Stimulated activated naive B cell treated with anti-CD40 and anti-IgM and Interleukin-4, amounts not matched to agents 10 μg/mL and 1 μg/mL and 100 μg/mL, for 72 hours (primary cell): ENCODE measurements at regions not wholly inside any gene's neighbourhood (a gene's known extent, or its start where the extent isn't known, plus 50 kb on each side); places are given as distances from the start of the nearest gene placed in this dataset.

Experiments
- ATAC-seq, 2 donors: fragments of 150-1000 bp; cut with Tn5 transposase; replicated peaks; 2 replicates each; pipeline ENCODE4 v1.10.0; 2021; ENCODE audit warnings: moderate library complexity in 1 of 2
- DNase-seq: peaks from one replicate; pipeline ENCODE4 v3.0.0; 2021
- H3K27ac Mint-ChIP-seq: one replicate; pipeline ENCODE4 v1.8.0; 2022; ENCODE audit warnings: mild to moderate bottlenecking, mixed read lengths
- H3K27me3 Mint-ChIP-seq, 2 donors: one replicate each; pipeline ENCODE4 v1.8.0; 2022; ENCODE audit warnings: mixed read lengths in 2 of 2
- H3K36me3 Mint-ChIP-seq, 2 donors: one replicate each; pipeline ENCODE4 v1.8.0; 2022; ENCODE audit warnings: mixed read lengths in 2 of 2, mild to moderate bottlenecking in 1 of 2
- H3K4me1 Mint-ChIP-seq, 2 donors: one replicate each; pipeline ENCODE4 v1.8.0; 2022; ENCODE audit warnings: mixed read lengths in 2 of 2, mild to moderate bottlenecking in 1 of 2
- H3K4me3 Mint-ChIP-seq, 2 donors: one replicate each; pipeline ENCODE4 v1.8.0; 2022; ENCODE audit warnings: mild to moderate bottlenecking in 2 of 2, mixed read lengths in 2 of 2, moderate library complexity in 1 of 2
- H3K9me3 Mint-ChIP-seq, 2 donors: one replicate each; pipeline ENCODE4 v1.8.0; 2022; ENCODE audit warnings: mixed read lengths in 2 of 2, mild to moderate bottlenecking in 1 of 2

DNA sequence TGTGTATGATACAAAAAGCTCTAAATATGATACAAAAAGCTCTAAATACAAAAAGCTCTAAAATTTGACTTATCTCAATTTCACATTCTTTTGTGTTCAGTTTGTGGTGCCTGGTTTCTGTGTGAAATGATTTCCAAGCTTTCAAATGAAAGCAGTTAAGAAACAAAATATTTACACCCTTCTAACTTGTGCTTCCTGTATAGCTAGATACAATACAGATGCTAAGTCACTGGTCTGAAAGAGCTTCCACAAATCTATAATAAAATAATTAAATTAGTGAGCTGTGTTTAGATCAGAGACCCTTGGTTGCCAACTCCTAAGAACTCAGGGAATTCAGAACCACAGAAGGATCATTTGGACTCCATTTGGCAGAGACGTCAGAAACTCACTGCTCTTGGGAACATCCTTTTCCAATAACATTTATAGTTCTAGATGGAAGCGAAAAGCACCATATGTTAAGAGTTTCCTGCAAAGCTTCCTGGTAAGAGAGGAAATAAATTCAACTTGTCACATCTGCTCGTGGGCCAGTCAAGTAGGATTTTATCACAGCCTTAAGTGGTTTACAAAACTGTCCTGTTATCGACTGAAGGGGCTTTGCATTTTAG is 1079.1 kb downstream of the ADGRL2 start:
- Mint-ChIP-seq H3K27me3 (no peaks in the 10 kb centered on the region), H3K4me3 (no peak overlapping the region), H3K36me3 (no peaks in the 10 kb centered on the region), H3K4me1 (no peaks in the 10 kb centered on the region), H3K9me3 (peaks cover 0 to under 1% of the 10 kb centered on the region in 2 donors), H3K27ac (no peak overlapping the region)
- DNase-seq (no peak), ATAC-seq (no peak)

DNA sequence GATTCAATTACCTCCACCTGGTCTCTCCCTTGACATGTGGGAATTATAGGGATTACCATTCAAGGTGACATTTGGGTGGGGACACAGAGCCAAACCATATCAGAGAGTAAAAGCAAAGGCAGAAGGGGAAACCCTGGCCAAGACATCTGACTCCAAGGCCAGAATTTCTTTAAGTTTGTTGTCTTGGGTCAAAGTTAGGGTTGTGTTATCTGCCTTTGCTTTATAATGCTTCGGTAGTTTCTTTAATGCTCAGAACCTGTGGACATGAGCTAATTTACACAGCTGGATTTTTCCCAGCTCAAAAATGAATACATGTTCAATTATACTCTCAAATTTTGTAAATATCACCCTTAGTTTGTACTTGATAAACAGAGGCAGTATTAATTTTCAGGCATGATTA is 1074.4 kb downstream of the ADGRL2 start:
- H3K27me3 Mint-ChIP-seq: no peaks in the 10 kb centered on the region
- no peak overlapping the region for H3K27ac Mint-ChIP-seq
- no peaks in the 10 kb centered on the region for H3K36me3 Mint-ChIP-seq
- H3K4me3 Mint-ChIP-seq: no peak overlapping the region
- ATAC-seq (no peak), DNase-seq (no peak)
- no peaks in the 10 kb centered on the region for H3K4me1 Mint-ChIP-seq
- peaks cover 0 to 2% of the 10 kb centered on the region in 2 donors for H3K9me3 Mint-ChIP-seq

DNA sequence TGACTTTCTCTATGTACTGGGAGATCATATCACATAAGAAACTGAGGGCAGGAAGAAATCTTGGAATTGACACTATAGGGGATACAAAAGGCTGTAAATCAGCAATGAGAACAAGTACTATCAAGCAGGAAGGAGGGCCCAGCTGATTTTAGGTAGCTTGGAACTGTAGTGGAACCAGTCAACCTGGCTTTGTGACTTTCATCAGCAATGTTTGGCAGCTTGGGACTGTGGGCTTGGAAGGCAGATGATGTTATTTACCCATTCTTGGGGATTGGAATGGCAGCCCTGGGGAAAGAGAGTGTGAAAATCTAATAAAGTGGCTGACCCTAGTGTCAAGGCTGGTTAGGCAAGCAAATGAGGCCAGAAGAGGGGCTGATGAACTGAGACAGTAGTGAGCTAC is 1073.3 kb downstream of the ADGRL2 start:
- no peaks in the 10 kb centered on the region for H3K4me1 Mint-ChIP-seq
- ATAC-seq (no peak), DNase-seq (no peak)
- no peak overlapping the region for H3K27ac Mint-ChIP-seq
- H3K36me3 Mint-ChIP-seq: no peaks in the 10 kb centered on the region
- no peaks in the 10 kb centered on the region for H3K27me3 Mint-ChIP-seq
- H3K4me3 Mint-ChIP-seq: no peak overlapping the region
- peaks cover 0 to 2% of the 10 kb centered on the region in 2 donors for H3K9me3 Mint-ChIP-seq

DNA sequence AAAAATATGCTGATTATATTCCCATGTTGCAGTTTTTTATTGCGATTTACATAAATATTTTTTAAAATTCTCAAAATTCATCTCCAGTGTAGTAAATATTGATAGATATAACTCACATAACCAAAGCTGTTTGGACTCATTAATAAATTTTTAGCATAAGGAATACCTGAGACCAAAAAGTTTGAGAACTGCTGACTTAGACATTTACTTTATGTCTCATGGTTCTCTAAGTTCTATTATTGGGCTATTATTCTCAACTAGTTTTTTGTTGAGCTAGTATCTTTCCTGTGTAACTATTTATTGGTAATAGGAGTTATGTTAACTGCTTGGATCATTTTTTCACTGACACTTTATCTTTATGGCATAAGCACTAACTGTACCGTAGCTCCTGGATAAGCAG is 1069.6 kb downstream of the ADGRL2 start:
- ATAC-seq (no peak), DNase-seq (no peak)
- H3K9me3 Mint-ChIP-seq: peaks cover 0 to 2% of the 10 kb centered on the region in 2 donors
- H3K4me1 Mint-ChIP-seq: no peaks in the 10 kb centered on the region
- no peak overlapping the region for H3K4me3 Mint-ChIP-seq
- no peaks in the 10 kb centered on the region for H3K27me3 Mint-ChIP-seq
- H3K27ac Mint-ChIP-seq: no peak overlapping the region
- H3K36me3 Mint-ChIP-seq: no peaks in the 10 kb centered on the region

DNA sequence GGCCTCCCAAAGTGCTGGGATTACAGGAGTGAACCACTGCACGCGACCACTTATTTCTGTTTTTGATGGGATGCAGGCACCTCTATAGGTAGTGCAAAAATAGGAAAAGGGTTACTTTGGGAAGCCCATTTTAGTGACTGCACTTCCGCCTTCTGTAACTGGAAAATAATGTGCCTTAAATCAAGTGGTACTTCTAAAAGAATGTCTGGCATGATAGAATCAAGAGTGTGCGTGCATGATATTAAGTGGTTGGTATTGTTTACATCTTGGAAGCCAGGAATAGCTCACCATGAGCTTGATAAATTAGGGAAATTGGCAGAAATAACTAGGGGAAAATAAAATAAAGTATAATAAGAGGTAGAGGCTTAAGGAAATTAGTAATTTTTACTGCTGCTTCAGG is 1067.0 kb downstream of the ADGRL2 start:
- DNase-seq (no peak), ATAC-seq (no peak)
- no peaks in the 10 kb centered on the region for H3K9me3 Mint-ChIP-seq
- no peaks in the 10 kb centered on the region for H3K36me3 Mint-ChIP-seq
- no peaks in the 10 kb centered on the region for H3K27me3 Mint-ChIP-seq
- H3K27ac Mint-ChIP-seq: no peak overlapping the region
- no peaks in the 10 kb centered on the region for H3K4me1 Mint-ChIP-seq
- no peak overlapping the region for H3K4me3 Mint-ChIP-seq

DNA sequence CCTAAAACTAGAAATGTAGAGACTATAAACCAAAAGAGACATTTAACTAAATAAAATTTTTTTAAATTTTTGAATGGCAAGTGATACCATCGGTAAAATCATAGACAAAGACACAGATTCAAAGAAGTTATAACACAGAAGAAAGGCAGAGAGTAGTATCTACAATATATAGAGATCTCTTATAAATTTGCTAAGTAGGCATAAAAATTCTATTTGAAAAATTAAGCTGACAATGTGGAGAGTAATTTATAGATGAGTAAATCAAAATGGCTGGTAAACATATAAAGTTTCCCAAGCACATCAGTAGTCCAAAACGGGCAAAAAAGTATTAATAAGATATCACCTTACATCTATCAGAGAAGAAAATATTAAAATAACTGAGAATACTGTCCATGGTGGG is 1061.0 kb downstream of the ADGRL2 start:
- Mint-ChIP-seq H3K36me3 (no peaks in the 10 kb centered on the region), H3K4me3 (no peak overlapping the region), H3K9me3 (no peaks in the 10 kb centered on the region)

DNA sequence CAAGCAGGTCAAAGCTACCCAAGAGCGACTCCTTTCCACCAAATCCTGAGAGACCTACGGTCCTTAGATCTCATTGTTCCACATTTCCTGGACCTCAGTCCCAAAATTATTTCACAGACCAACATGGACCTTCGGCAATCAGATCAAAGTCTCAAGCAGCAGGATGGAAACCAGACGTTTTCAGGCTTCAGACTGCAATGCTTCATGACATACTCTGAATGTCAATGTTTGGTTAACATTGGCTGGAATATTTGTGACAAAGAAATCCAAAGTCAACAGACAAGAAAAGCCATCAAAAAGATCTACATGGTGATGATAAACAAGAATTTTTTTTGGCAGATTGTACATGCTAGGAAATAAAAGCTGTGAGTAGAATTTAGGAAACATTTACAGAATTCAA is 1057.3 kb downstream of the ADGRL2 start:
- H3K9me3 Mint-ChIP-seq: no peaks in the 10 kb centered on the region

More for the DNA sequence above, 1061.0 kb downstream of the ADGRL2 start:
- Mint-ChIP-seq H3K27me3 (no peaks in the 10 kb centered on the region), H3K4me1 (no peaks in the 10 kb centered on the region), H3K27ac (no peak overlapping the region)
- ATAC-seq (no peak), DNase-seq (no peak)

DNA sequence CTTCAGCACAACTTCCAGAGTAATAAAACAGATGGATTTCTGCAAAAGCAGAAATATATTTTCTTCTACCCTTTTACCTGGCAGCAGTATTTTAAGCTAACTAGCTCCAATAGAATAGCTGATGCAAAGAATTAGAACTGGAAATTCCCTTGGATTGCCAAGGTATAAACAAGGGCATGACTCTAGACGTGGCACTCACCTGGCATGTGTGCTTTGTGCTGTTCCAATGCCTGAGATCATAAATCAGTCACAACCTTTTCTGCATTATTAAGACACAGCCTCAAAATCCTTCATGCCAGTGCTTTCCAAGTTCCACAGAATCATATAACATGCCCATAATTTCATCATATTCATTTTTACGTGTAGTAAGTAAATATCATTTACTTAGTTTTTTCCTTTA is 1048.7 kb downstream of the ADGRL2 start:
- ATAC-seq (no peak), DNase-seq (no peak)
- H3K4me1 Mint-ChIP-seq: no peaks in the 10 kb centered on the region

More for the DNA sequence above, 1057.3 kb downstream of the ADGRL2 start:
- ATAC-seq (no peak), DNase-seq (no peak)
- no peaks in the 10 kb centered on the region for H3K27me3 Mint-ChIP-seq
- no peak overlapping the region for H3K27ac Mint-ChIP-seq
- no peaks in the 10 kb centered on the region for H3K36me3 Mint-ChIP-seq
- H3K4me1 Mint-ChIP-seq: no peaks in the 10 kb centered on the region
- no peak overlapping the region for H3K4me3 Mint-ChIP-seq

DNA sequence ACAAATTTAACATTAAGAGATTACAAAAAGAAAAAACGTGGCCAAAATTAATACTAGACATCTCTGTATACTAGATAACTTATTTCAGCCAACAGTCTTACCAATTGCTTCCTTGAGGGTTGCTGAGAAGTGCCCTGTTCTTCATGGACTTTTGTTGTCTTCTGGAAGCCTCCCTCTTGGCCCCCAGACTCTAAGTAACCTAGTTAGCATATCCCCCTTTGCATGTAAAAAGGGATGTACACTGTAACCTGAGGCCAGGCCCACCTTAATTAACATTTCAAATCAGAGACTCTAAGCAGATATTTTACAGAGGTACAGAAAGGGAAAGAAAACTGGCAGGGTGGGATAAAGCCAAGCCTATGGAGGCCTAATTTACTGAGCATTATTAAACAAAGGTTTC is 1047.3 kb downstream of the ADGRL2 start:
- DNase-seq: no peak
- ATAC-seq: no peak
- H3K27me3 Mint-ChIP-seq: no peaks in the 10 kb centered on the region
- H3K4me3 Mint-ChIP-seq: no peak overlapping the region
- H3K27ac Mint-ChIP-seq: no peak overlapping the region
- H3K36me3 Mint-ChIP-seq: no peaks in the 10 kb centered on the region
- no peaks in the 10 kb centered on the region for H3K9me3 Mint-ChIP-seq
- no peaks in the 10 kb centered on the region for H3K4me1 Mint-ChIP-seq

More for the DNA sequence above, 1048.7 kb downstream of the ADGRL2 start:
- Mint-ChIP-seq H3K9me3 (no peaks in the 10 kb centered on the region), H3K27ac (no peak overlapping the region), H3K27me3 (no peaks in the 10 kb centered on the region), H3K36me3 (no peaks in the 10 kb centered on the region), H3K4me3 (no peak overlapping the region)

DNA sequence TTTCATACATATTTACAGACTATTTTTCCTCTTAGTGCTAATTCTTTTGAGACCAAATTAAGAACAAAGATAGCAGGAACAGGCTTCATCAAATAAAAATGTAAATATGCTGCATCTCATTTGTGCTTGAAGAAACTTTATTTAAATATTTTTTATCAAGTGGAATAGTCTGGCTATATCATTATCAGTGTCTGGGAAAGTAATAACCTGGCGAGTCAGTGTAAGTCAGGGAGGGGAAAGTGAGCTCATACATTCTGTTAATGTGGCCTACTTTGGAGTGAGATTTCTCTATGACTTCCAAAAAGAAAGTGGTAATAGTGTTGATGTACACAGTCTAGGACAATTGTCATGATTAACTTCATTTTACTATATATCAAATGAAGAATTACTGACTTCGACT is 1045.1 kb downstream of the ADGRL2 start:
- Mint-ChIP-seq H3K9me3 (no peaks in the 10 kb centered on the region), H3K4me1 (no peaks in the 10 kb centered on the region), H3K36me3 (no peaks in the 10 kb centered on the region), H3K27me3 (no peaks in the 10 kb centered on the region), H3K27ac (no peak overlapping the region), H3K4me3 (no peak overlapping the region)
- ATAC-seq: no peak
- DNase-seq: no peak

DNA sequence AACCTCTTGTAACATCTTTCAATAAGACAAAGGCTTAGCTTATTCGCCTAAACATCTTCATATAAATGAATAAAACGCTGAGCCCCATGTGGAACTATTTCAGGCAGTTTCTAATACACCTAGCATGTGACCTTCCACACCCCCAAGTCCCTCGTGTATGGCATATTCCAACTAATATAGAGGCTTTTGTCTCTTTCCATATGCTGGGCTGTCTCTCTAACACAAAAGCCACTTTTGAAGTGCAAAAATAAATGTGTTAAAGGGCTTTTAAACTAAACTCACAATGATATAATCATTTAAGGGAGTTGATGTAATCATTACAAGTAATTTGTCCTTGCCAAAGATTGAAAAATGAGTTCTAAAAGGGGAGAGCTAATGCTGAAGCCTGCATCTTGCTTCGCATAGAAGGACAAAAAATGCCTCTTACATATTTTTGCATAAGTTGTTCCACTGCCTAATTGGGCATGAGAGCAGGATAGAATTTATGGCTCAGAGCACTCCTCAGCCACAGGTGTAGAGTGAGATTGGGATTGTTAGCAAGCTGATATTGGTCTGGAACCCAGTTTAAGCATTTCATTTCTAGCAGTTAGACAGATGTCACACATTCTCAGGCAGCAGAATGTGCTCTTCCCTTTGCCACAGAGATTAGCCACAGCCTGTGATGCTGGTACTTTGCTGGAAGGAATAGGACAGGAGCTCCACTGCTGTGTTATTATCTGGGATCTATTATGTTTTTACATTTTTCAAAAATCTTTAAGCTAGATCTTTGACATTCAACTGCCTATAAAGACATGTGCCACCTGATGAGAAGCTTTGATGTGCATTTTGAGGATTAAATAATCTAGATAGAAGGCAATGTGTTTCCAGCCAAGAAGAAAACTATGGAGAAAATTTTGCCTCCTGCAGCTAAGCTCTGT is 1044.4 kb downstream of the ADGRL2 start:
- Mint-ChIP-seq H3K4me1 (no peaks in the 10 kb centered on the region), H3K4me3 (no peak overlapping the region), H3K9me3 (no peaks in the 10 kb centered on the region), H3K27ac (no peak overlapping the region), H3K36me3 (no peaks in the 10 kb centered on the region), H3K27me3 (no peaks in the 10 kb centered on the region)
- no peak for DNase-seq
- no peak for ATAC-seq

DNA sequence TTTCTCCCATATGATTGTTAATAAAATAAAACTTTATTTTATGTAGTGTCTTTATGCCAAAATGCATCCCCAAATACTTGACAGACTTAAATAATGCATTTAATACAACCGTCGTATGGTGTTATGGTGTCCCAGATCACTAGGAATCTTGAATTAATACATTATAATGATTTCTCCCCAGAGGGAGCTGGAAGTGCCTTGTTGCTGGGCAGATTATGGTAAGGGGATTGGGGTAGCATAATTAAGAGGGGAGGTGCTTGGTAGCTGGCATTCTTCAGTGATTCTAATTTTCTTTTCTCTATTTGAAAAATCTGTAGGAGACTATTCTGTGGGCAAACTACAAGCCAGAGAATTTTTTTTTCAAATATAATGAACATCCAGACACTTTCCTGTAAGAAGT is 1043.7 kb downstream of the ADGRL2 start:
- H3K36me3 Mint-ChIP-seq: no peaks in the 10 kb centered on the region
- no peaks in the 10 kb centered on the region for H3K27me3 Mint-ChIP-seq
- DNase-seq (no peak), ATAC-seq (no peak)
- H3K27ac Mint-ChIP-seq: no peak overlapping the region
- no peaks in the 10 kb centered on the region for H3K4me1 Mint-ChIP-seq
- H3K9me3 Mint-ChIP-seq: no peaks in the 10 kb centered on the region
- no peak overlapping the region for H3K4me3 Mint-ChIP-seq

DNA sequence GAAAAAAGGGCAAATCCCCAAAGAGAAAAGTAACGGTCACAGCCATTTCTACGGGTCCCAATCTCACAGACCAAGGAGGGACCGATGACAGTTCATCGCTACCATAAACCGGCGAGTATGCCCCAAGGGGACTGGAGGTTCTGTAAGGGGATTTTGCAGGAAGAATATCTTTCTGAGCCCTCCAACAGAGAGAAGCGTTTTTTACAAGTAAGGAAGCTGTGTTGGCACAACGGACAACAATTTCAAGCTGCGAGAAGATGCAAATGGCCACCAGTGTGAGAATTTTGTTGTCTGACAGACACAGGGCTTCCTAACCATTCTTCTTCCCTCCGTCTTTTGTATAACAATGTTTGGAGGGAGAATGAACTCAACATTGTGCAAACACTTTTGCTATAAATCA is 1043.1 kb downstream of the ADGRL2 start:
- H3K4me3 Mint-ChIP-seq: no peak overlapping the region
- no peaks in the 10 kb centered on the region for H3K9me3 Mint-ChIP-seq
- H3K27ac Mint-ChIP-seq: no peak overlapping the region
- no peaks in the 10 kb centered on the region for H3K4me1 Mint-ChIP-seq
- H3K36me3 Mint-ChIP-seq: no peaks in the 10 kb centered on the region
- no peak for DNase-seq
- no peak for ATAC-seq
- no peaks in the 10 kb centered on the region for H3K27me3 Mint-ChIP-seq

DNA sequence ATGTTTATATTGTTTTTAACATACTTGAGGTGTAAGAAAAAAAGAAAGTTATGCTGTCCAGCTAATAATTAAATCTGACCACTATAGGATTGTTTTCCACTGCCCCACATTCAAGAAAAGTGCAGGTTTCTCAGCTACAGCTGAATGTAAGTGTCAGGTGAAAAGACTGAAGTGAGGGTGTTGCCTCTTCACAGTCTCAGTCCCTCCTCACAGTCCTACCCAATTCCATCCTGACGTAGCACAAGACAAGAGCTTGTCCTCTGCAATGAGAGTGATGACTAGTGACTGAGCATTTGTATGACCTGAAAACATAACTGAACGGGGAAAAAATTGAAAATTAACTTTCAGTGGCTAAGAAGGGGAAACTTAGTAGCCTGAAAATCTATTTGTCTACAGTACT is 1039.5 kb downstream of the ADGRL2 start:
- ATAC-seq (no peak), DNase-seq (no peak)
- no peaks in the 10 kb centered on the region for H3K27me3 Mint-ChIP-seq
- H3K36me3 Mint-ChIP-seq: no peaks in the 10 kb centered on the region
- no peaks in the 10 kb centered on the region for H3K9me3 Mint-ChIP-seq
- no peak overlapping the region for H3K27ac Mint-ChIP-seq
- no peaks in the 10 kb centered on the region for H3K4me1 Mint-ChIP-seq
- H3K4me3 Mint-ChIP-seq: no peak overlapping the region

DNA sequence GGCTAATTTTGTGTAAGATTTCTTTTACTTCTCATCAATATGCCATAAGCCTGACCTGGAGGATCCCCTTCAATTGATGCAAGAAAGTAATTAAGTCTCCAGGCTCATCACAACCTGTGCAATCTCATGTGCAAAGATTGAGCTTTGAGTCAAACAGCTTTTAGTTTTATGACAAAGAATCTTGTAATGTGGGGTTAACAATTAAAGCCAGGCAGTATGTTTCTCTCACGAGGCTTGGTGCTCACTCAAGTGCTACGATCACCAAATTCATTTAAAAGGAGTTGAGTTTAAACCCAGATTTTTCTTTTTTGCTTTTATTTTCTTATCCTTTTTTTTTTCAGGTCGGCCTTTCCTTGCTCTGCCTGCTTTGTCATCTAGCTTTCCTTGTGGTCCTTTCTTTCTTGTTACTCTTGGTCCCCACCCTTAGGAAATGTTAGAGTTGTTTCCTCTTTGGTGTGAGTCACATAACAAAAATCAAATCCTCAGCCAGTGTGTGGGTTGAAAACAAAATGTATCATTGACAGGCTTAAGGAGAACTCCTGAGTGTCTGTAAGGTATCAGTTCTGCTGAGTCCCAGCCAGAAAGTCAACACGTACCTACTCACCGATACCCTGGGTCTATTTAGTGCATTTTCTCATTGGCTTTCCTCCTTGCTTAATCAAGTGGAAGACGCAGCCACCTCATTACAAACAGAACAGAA is 1037.2 kb downstream of the ADGRL2 start:
- ATAC-seq: peak in 1 of 2 donors; percentile 14
- Mint-ChIP-seq H3K4me3 (no peak overlapping the region), H3K27ac (no peak overlapping the region), H3K4me1 (no peaks in the 10 kb centered on the region), H3K36me3 (no peaks in the 10 kb centered on the region), H3K9me3 (no peaks in the 10 kb centered on the region), H3K27me3 (no peaks in the 10 kb centered on the region)
- DNase-seq: no peak
